ENCODE measurements at regions not wholly inside any gene's neighbourhood (a gene's known extent, or its start where the extent isn't known, plus 50 kb on each side); places are given as distances from the start of the nearest gene placed in this dataset.

GRCh38 chr4:13984991-13985800, 357.7 kb upstream of the BOD1L1 start:
- Histone ChIP-seq H3K36me3 (no peaks in the 10 kb centered on the region), H3K27ac (peak overlapping the region in 1 of 2 donors; percentile 0), H3K9me3 (no peaks in the 10 kb centered on the region), H3K4me3 (no peak overlapping the region), H3K27me3 (replicated peaks; ENCODE audit: insufficient read depth) (no peaks in the 10 kb centered on the region), H3K4me1 (ENCODE audit: control insufficient read depth in 1 of 2, low read depth in 2 of 2) (peaks cover 27 to 52% of the 10 kb centered on the region in 2 donors)
- DNase-seq (ENCODE audit: low spot score) (no peak), ATAC-seq (ENCODE audit: insufficient number of reproducible peaks, low FRiP score, low read depth) (peak; percentile 18)
- no peak for TF ChIP-seq CTCF (IDR thresholded peaks at IDR 0.05)

- no peak overlapping the region for H3K4me3 ChIP-seq
- DNase-seq (ENCODE audit: low spot score) (no peak), ATAC-seq (ENCODE audit: insufficient number of reproducible peaks, low FRiP score, low read depth) (peak; percentile 34)
- no peak for TF ChIP-seq CTCF (IDR thresholded peaks at IDR 0.05)
- peaks cover 28 to 59% of the 10 kb centered on the region in 2 donors for H3K4me1 ChIP-seq (ENCODE audit: control insufficient read depth in 1 of 2, low read depth in 2 of 2)
- H3K27me3 ChIP-seq (replicated peaks; ENCODE audit: insufficient read depth), result no peaks in the 10 kb centered on the region
- no peaks in the 10 kb centered on the region for H3K36me3 ChIP-seq
- peak overlapping the region in 1 of 2 donors; percentile 0 for H3K27ac ChIP-seq
- no peaks in the 10 kb centered on the region for H3K9me3 ChIP-seq
These were observed 358.3 kb upstream of the BOD1L1 start for GRCh38 chr4:13985837-13986236.

- no peak for ATAC-seq (ENCODE audit: insufficient number of reproducible peaks, low FRiP score, low read depth)
- no peak overlapping the region for H3K4me3 ChIP-seq
These were observed 359.0 kb upstream of the BOD1L1 start for GRCh38 chr4:13986548-13986947.

GRCh38 chr4:13988353-13989305, 361.1 kb upstream of the BOD1L1 start:
- Histone ChIP-seq H3K27ac (peak overlapping the region in 1 of 2 donors; percentile 65), H3K4me3 (peak overlapping the region; percentile 47), H3K4me1 (ENCODE audit: control insufficient read depth in 1 of 2, low read depth in 2 of 2) (peaks cover 28 to 65% of the 10 kb centered on the region in 2 donors), H3K27me3 (replicated peaks; ENCODE audit: insufficient read depth) (no peaks in the 10 kb centered on the region), H3K36me3 (no peaks in the 10 kb centered on the region), H3K9me3 (no peaks in the 10 kb centered on the region)
- peak; percentile 83 for ATAC-seq (ENCODE audit: insufficient number of reproducible peaks, low FRiP score, low read depth)
- DNase-seq (ENCODE audit: low spot score), result peak; percentile 47
- no peak for TF ChIP-seq CTCF (IDR thresholded peaks at IDR 0.05)

More at GRCh38 chr4:13986548-13986947, 359.0 kb upstream of the BOD1L1 start:
- no peak for DNase-seq (ENCODE audit: low spot score)
- Histone ChIP-seq H3K4me1 (ENCODE audit: control insufficient read depth in 1 of 2, low read depth in 2 of 2) (peaks cover 28 to 65% of the 10 kb centered on the region in 2 donors), H3K9me3 (no peaks in the 10 kb centered on the region), H3K27me3 (replicated peaks; ENCODE audit: insufficient read depth) (no peaks in the 10 kb centered on the region), H3K36me3 (no peaks in the 10 kb centered on the region), H3K27ac (no peak overlapping the region)
- no peak for TF ChIP-seq CTCF (IDR thresholded peaks at IDR 0.05)

GRCh38 chr4:13989501-13989900, 362.0 kb upstream of the BOD1L1 start:
- no peak for DNase-seq (ENCODE audit: low spot score)
- TF ChIP-seq CTCF (IDR thresholded peaks at IDR 0.05), result no peak
- H3K4me3 ChIP-seq, result peak overlapping the region; percentile 47
- no peaks in the 10 kb centered on the region for H3K27me3 ChIP-seq (replicated peaks; ENCODE audit: insufficient read depth)
- H3K4me1 ChIP-seq (ENCODE audit: control insufficient read depth in 1 of 2, low read depth in 2 of 2), result peaks cover 28 to 62% of the 10 kb centered on the region in 2 donors
- peak overlapping the region in 1 of 2 donors; percentile 65 for H3K27ac ChIP-seq
- H3K36me3 ChIP-seq, result no peaks in the 10 kb centered on the region
- no peaks in the 10 kb centered on the region for H3K9me3 ChIP-seq
- ATAC-seq (ENCODE audit: insufficient number of reproducible peaks, low FRiP score, low read depth), result no peak

All from thoracic aorta (tissue), 2 donors.